ENCODE measurements at regions not wholly inside any gene's neighbourhood (a gene's known extent, or its start where the extent isn't known, plus 50 kb on each side); places are given as distances from the start of the nearest gene placed in this dataset.

DNA sequence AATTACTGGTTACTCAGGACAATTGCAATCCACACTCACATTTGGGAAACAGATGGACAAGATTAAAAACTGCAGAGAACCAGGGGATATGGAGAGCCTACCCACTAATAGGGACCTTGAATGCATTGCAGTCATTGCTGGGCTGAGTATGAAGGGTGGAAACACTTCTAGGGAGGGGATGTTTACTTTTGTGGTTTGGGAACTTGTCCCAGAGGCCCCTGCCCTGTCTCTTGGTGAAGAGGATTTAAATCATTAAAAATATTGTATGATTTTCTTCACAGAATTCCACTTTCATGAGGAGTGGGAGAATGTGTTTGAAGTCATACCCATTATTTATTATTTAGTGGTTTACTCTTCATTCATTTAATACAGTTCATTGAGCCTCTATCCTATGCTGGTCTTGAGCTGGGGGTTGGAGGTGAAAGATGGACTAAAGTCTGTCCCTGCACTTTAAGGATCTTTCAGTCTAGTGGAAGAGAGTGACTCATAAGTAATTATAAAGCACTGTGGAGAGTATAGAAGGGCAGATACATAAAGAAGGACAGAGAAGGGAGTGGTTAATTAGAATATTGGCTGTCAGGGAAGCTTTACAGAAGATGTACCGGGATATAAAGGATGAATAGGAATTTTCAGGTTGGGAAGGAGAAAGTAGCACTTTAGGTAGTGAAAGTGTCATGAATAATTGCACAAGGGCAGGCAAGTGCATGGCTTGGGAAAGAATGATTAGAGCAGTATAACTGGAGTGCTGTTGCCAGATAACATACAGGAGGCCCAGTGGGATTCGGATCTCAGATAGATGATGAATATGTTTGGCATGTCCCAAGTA, 313.4 kb downstream of the LPIN1 start:
- TF ChIP-seq, protein P1, sequence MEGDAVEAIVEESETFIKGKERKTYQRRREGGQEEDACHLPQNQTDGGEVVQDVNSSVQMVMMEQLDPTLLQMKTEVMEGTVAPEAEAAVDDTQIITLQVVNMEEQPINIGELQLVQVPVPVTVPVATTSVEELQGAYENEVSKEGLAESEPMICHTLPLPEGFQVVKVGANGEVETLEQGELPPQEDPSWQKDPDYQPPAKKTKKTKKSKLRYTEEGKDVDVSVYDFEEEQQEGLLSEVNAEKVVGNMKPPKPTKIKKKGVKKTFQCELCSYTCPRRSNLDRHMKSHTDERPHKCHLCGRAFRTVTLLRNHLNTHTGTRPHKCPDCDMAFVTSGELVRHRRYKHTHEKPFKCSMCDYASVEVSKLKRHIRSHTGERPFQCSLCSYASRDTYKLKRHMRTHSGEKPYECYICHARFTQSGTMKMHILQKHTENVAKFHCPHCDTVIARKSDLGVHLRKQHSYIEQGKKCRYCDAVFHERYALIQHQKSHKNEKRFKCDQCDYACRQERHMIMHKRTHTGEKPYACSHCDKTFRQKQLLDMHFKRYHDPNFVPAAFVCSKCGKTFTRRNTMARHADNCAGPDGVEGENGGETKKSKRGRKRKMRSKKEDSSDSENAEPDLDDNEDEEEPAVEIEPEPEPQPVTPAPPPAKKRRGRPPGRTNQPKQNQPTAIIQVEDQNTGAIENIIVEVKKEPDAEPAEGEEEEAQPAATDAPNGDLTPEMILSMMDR (IDR thresholded peaks at IDR 0.05; ENCODE audit: low read depth, low read length): no peak
- Histone ChIP-seq H3K27me3 (no peaks in the 10 kb centered on the region), H3K9me3 (ENCODE audit: low read depth) (no peaks in the 10 kb centered on the region), H3K4me3 (no peak overlapping the region), H3K36me3 (no peaks in the 10 kb centered on the region), H3K27ac (no peak overlapping the region), H3K4me1 (ENCODE audit: low read depth) (no peaks in the 10 kb centered on the region)
- peak in 1 of 2 donors; percentile 13 for DNase-seq (ENCODE audit: low read depth in 1 of 2, low spot score in 1 of 2)

DNA sequence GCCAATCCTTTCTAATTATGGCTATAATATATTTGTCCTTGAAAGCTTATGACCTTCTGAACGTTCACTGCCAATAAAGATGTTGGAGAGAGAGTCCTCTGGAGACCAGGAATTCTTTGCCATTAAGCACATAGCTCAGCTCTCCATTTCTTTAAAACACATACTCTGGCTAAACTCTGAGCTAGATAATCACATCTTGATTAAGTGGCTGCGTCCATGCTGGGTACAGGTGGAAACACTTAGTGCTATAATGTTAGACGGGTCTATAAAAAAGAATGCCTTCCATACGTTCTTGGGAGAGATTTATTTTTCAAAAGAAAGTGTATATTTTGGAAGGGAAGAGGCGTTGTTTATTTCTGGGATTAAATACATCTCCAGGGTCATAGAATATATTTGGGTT, 314.5 kb downstream of the LPIN1 start:
- DNase-seq (ENCODE audit: low read depth in 1 of 2, low spot score in 1 of 2): no peak
- no peak overlapping the region for H3K4me3 ChIP-seq
- TF ChIP-seq, protein P1 (IDR thresholded peaks at IDR 0.05; ENCODE audit: low read depth, low read length): no peak

DNA sequence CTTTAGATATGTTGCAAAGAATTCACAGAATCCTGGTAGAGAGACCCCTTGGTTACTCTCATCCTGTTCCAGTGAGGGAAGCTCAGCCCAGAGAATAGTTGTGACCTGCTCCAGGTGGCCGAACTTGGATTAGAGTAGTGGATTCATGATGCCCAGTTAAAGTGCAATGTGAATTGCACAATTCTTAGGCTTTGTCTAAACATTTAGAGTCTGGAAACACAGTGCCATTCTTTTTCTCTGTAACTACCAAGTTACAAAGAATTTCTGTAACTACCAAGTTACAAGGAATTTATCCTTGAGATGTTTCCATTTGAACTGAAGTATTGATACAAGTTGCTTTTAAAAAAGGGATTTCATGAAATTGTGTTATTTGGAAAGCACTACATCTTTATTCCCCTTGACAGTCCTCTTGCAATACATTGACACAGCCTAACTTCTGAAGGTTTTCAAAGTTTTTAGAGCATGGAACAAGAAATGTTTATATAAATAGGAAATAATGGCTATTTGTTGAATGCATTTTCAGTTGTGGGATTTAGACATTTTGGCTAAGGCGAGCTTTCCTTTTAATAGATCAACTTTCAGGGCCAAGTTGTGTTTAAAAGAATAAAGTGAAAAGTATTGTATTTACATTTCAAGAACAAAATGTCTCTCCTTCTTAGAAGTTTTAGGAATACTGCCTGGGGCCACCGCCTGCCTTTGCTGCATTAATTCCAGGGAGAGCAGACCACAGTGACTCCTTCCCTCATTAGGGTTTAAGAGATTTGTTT, 315.0 kb downstream of the LPIN1 start:
- H3K27me3 ChIP-seq: no peaks in the 10 kb centered on the region

More for the DNA sequence above, 314.5 kb downstream of the LPIN1 start:
- H3K9me3 ChIP-seq (ENCODE audit: low read depth): no peaks in the 10 kb centered on the region
- H3K4me1 ChIP-seq (ENCODE audit: low read depth): no peaks in the 10 kb centered on the region
- no peak overlapping the region for H3K27ac ChIP-seq
- H3K27me3 ChIP-seq: no peaks in the 10 kb centered on the region
- no peaks in the 10 kb centered on the region for H3K36me3 ChIP-seq

DNA sequence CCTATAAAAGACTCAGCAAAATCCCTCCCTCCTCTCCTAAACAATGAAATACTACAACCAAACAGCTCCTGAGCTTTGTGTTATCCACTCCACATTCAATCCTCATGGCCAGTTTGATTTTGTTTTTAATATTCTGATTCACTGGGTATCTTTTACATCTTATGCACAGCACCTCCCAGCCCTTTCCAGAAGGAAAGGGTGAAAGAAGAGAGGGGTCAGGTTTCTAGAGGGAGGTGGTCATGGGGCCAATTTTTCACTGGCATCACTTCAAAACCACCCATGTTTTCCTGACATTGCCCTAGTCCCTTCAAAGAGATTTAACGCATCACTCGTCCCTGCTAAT, 315.6 kb downstream of the LPIN1 start:
- Histone ChIP-seq H3K27ac (no peak overlapping the region), H3K4me3 (no peak overlapping the region), H3K9me3 (ENCODE audit: low read depth) (no peaks in the 10 kb centered on the region), H3K4me1 (ENCODE audit: low read depth) (no peaks in the 10 kb centered on the region), H3K36me3 (no peaks in the 10 kb centered on the region), H3K27me3 (no peaks in the 10 kb centered on the region)
- TF ChIP-seq, protein P1 (IDR thresholded peaks at IDR 0.05; ENCODE audit: low read depth, low read length): no peak
- no peak for DNase-seq (ENCODE audit: low read depth in 1 of 2, low spot score in 1 of 2)

More for the DNA sequence above, 315.0 kb downstream of the LPIN1 start:
- H3K4me1 ChIP-seq (ENCODE audit: low read depth): no peaks in the 10 kb centered on the region
- H3K9me3 ChIP-seq (ENCODE audit: low read depth): no peaks in the 10 kb centered on the region
- no peak for DNase-seq (ENCODE audit: low read depth in 1 of 2, low spot score in 1 of 2)
- no peaks in the 10 kb centered on the region for H3K36me3 ChIP-seq
- no peak overlapping the region for H3K27ac ChIP-seq
- TF ChIP-seq, protein P1 (IDR thresholded peaks at IDR 0.05; ENCODE audit: low read depth, low read length): no peak
- H3K4me3 ChIP-seq: no peak overlapping the region

DNA sequence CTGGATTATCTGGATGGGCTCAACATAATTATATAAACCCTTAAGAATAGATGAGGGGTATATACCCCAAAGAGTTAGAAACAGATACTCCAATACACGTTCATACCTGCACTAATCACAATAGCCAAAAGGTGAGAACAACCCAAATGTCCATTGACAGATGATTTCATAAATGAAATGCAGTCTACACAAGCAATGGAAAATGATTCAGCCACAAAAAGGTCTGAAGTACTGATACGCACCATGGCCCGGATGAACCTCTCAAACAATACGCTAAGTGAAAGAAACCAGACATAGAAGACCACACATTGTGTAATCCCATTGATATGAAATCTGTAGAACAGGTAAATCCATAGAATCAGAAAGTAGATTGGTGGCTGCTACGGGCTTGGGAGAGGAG, 316.8 kb downstream of the LPIN1 start:
- Histone ChIP-seq H3K36me3 (no peaks in the 10 kb centered on the region), H3K4me1 (ENCODE audit: low read depth) (no peaks in the 10 kb centered on the region), H3K4me3 (no peak overlapping the region), H3K27ac (no peak overlapping the region), H3K9me3 (ENCODE audit: low read depth) (no peaks in the 10 kb centered on the region), H3K27me3 (no peaks in the 10 kb centered on the region)
- DNase-seq (ENCODE audit: low read depth in 1 of 2, low spot score in 1 of 2): no peak
- TF ChIP-seq, protein P1 (IDR thresholded peaks at IDR 0.05; ENCODE audit: low read depth, low read length): no peak

Data from cardiac muscle cell (in vitro differentiated cells and primary cell).